Kidney (tissue), 13 donors: ENCODE measurements at regions not wholly inside any gene's neighbourhood (a gene's known extent, or its start where the extent isn't known, plus 50 kb on each side); places are given as distances from the start of the nearest gene placed in this dataset.
A peak's percentile ranks its signal among the peaks of the same experiment; 100 is the strongest.

Experiments used
- DNase-seq, 5 donors: peaks; one replicate each; pipeline ENCODE4 v3.0.0-alpha.2; 2013 to 2020
- FAIRE-seq: peaks from 2 replicates; lab custom pipeline; 2012; peaks lifted over from hg19 to GRCh38; lab: Jason Lieb, UNC
- H3K27ac ChIP-seq, 2 donors: one replicate each; pipeline ENCODE4 v1.7.0; 2013; ENCODE audit warnings: low read depth in 2 of 2, low read length in 2 of 2, inconsistent platforms in 1 of 2
- H3K27me3 ChIP-seq: one replicate; pipeline ENCODE4 v1.7.1; 2013; ENCODE audit warnings: low read length, inconsistent platforms; ENCODE audit not compliant: control insufficient read depth, insufficient read depth
- H3K36me3 ChIP-seq, 3 donors: one replicate each; pipeline versions ENCODE4 v1.7.0 to v1.7.1; 2013; ENCODE audit warnings: low read length in 3 of 3, control low read depth in 1 of 3, inconsistent platforms in 1 of 3; ENCODE audit not compliant: insufficient read depth in 3 of 3, control insufficient read depth in 2 of 3
- H3K4me1 ChIP-seq, 3 donors: one replicate each; pipeline versions ENCODE4 v1.7.0 to v1.7.1; 2013; ENCODE audit warnings: low read length in 3 of 3, inconsistent platforms in 1 of 3, low read depth in 1 of 3; ENCODE audit not compliant: control insufficient read depth in 2 of 3, insufficient read depth in 2 of 3
- H3K4me3 ChIP-seq, 3 donors: one replicate each; pipeline versions ENCODE4 v1.7.0 to v1.8.1; 2013; ENCODE audit warnings: low read length in 3 of 3, control low read depth in 1 of 3, inconsistent platforms in 1 of 3
- H3K9ac ChIP-seq, 3 donors: one replicate each; pipeline versions ENCODE4 v1.7.0 to v1.7.1; 2013; ENCODE audit warnings: low read length in 3 of 3, control low read depth in 1 of 3, inconsistent platforms in 1 of 3
- H3K9me3 ChIP-seq, 3 donors: one replicate each; pipeline versions ENCODE4 v1.7.0 to v1.7.1; 2013; ENCODE audit warnings: low read length in 3 of 3, control low read depth in 1 of 3, inconsistent platforms in 1 of 3; ENCODE audit not compliant: control insufficient read depth in 2 of 3, insufficient read depth in 1 of 3
- intact Hi-C: fragments of 100-400 bp; cut with DNase I; formaldehyde crosslinking; loops from one replicate; pipeline ENCODE4 v1.11.1; 2022
- TF ChIP-seq, protein P1 (sequence below): IDR thresholded peaks from 3 replicates; pipeline ENCODE4 v1.5.1; 2012; ENCODE audit warnings: mild to moderate bottlenecking, moderate library complexity, borderline replicate concordance; ENCODE audit not compliant: insufficient read depth; ENCODE audit errors: extremely low read depth
- donor health status: control.
- donor health status: control.
- donor health status: control.
- donor health status: control.
- donor health status: control.
- donor health status: DM: yes; HTN: yes; CAD: no.
- donor health status: Normal renal cell carcinoma (clear cell type).

DNA sequence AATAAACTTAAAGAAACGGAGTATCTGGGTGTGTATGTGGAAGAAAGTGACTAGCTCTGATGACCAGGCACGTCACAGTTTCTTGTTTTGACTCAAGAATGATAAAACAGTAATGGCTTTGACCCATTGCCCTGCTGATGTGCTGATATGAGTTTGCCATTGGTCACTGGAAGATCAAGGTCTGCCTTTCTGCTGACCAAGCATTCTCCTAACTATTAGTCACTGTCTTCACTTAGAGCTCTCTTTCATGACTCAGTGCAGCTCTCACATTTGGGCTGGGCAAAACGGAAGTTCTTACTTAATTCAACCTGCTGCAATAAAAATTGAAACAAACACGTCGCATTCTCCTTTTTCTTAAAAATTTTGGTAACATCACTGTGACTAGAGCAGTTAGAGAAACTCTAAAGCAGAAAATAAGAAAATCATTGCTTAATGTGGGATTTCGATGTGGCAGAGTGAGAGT, 366.7 kb downstream of the BTG1 start:
- FAIRE-seq: peak; percentile 55
- TF ChIP-seq, protein P1, sequence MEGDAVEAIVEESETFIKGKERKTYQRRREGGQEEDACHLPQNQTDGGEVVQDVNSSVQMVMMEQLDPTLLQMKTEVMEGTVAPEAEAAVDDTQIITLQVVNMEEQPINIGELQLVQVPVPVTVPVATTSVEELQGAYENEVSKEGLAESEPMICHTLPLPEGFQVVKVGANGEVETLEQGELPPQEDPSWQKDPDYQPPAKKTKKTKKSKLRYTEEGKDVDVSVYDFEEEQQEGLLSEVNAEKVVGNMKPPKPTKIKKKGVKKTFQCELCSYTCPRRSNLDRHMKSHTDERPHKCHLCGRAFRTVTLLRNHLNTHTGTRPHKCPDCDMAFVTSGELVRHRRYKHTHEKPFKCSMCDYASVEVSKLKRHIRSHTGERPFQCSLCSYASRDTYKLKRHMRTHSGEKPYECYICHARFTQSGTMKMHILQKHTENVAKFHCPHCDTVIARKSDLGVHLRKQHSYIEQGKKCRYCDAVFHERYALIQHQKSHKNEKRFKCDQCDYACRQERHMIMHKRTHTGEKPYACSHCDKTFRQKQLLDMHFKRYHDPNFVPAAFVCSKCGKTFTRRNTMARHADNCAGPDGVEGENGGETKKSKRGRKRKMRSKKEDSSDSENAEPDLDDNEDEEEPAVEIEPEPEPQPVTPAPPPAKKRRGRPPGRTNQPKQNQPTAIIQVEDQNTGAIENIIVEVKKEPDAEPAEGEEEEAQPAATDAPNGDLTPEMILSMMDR: no peak
- H3K4me1 ChIP-seq: no peaks in the 10 kb centered on the region

DNA sequence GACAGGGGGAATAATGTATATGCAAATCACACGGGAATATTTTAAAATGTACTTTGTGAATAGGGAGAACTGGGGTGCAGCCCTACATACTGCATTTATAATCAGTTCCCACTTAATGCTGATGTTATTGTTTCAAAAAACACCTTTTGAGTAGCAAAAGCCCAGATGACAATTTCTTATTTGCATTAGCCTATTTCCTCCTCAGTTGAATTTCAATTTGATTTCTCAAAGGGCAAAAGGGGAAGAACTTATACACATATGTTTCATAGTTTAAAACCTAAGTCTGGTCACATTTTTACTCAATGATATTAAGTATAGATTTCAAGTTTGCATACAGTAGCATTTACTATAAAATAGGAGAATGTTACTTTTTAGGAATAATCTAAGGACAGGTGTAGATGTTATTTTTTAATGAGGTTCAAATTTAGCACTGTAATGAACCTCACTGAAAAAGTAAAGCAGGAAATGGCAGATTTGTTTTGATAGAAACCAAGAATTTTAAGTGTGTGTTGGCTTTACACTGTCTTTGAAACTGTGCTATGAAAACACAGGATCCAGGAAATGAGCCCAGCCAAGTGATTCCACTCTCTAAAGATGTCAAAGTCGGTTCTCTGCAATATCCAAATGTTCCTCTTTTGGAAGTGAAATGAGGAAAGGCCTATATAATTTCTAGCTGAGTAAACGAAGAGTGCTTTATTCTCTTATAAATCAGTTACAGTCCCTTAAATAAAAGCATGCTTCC, 367.4 kb downstream of the BTG1 start:
- Histone ChIP-seq H3K36me3 (no peaks in the 10 kb centered on the region), H3K4me1 (no peaks in the 10 kb centered on the region), H3K27me3 (no peaks in the 10 kb centered on the region), H3K9me3 (no peaks in the 10 kb centered on the region), H3K9ac (no peak overlapping the region), H3K27ac (no peak overlapping the region), H3K4me3 (no peak overlapping the region)
- no peak for FAIRE-seq
- TF ChIP-seq, protein P1: no peak
- intact Hi-C loops: no loop called here
- peak in 2 of 5 donors; percentile 55 to 75 for DNase-seq

More for the DNA sequence above, 366.7 kb downstream of the BTG1 start:
- Histone ChIP-seq H3K27me3 (no peaks in the 10 kb centered on the region), H3K27ac (no peak overlapping the region), H3K9ac (no peak overlapping the region), H3K4me3 (no peak overlapping the region), H3K36me3 (no peaks in the 10 kb centered on the region), H3K9me3 (no peaks in the 10 kb centered on the region)
- DNase-seq: peak in 2 of 5 donors; percentile 28 to 56
- intact Hi-C loops: no loop called here

DNA sequence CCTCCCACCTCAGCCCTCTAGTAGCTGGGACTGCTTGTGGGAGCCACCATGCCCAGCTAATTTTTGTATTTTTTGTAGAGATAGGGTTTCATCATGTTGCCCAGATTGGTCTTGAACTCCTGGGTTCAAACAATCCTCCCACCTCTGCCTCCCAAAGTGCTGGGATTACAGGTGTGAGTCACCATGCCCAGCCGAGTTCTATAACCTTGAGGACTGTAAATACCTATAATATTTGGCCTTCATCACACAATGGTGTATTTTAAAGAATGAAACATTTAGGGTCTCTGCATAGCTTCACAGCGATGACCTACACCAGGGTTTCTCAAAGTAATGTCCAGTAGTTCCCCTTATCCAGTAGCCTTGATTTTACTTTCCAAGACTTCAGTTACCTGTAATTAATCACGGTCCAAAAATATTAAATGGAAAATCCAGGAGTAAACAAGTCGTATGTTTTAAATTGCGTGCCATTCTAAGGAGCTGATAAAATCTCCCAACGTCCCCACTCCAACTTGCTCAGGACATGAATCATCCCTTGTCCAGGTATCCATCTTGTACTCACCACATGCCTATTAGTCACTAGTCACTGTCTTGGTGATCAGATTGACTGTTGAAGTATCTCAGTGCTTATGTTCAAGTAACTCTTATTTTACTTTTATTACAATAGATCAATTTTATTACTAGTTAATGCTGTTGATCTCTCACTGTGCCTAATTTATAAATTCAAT, 368.2 kb downstream of the BTG1 start:
- TF ChIP-seq, protein P1: no peak

More for the DNA sequence above, 368.2 kb downstream of the BTG1 start:
- no peak for DNase-seq
- Histone ChIP-seq H3K9me3 (no peaks in the 10 kb centered on the region), H3K4me1 (no peaks in the 10 kb centered on the region), H3K4me3 (no peak overlapping the region), H3K27me3 (no peaks in the 10 kb centered on the region), H3K27ac (no peak overlapping the region), H3K9ac (no peak overlapping the region), H3K36me3 (no peaks in the 10 kb centered on the region)
- no peak for FAIRE-seq
- intact Hi-C loops: no loop called here
